ENCODE measurements at regions not wholly inside any gene's neighbourhood (a gene's known extent, or its start where the extent isn't known, plus 50 kb on each side); places are given as distances from the start of the nearest gene placed in this dataset.
"Not testable (repeated sequence)": the region's sequence is repeated elsewhere in the genome, so short reads cannot be mapped to it uniquely, and the experiment has no call there.

GRCh38 chr20:43364001-43364400, 93.7 kb upstream of the SRSF6 start:
- no peak for DNase-seq

GRCh38 chr20:43363506-43363905, 94.2 kb upstream of the SRSF6 start:
- no peak for DNase-seq

- no peak for DNase-seq
These were observed 96.2 kb upstream of the SRSF6 start for GRCh38 chr20:43361526-43361925.

- DNase-seq = no peak
These were observed 97.7 kb upstream of the SRSF6 start for GRCh38 chr20:43360016-43360415.

- no peak for DNase-seq
These were observed 98.9 kb upstream of the SRSF6 start for GRCh38 chr20:43358811-43359210.

GRCh38 chr20:43357352-43357751, 100.3 kb upstream of the SRSF6 start:
- no peak for DNase-seq

- DNase-seq = no peak
These were observed 102.1 kb upstream of the SRSF6 start for GRCh38 chr20:43355610-43356009.

GRCh38 chr20:43352996-43353395, 104.7 kb upstream of the SRSF6 start:
- no peak for DNase-seq

- not testable (repeated sequence) for DNase-seq
These were observed 107.0 kb upstream of the SRSF6 start for GRCh38 chr20:43350694-43351093.

GRCh38 chr20:43349841-43350240, 107.9 kb upstream of the SRSF6 start:
- DNase-seq = no peak

- DNase-seq = not testable (repeated sequence)
These were observed 109.9 kb upstream of the SRSF6 start for GRCh38 chr20:43347839-43348238.

- DNase-seq = no peak
These were observed 112.0 kb upstream of the SRSF6 start for GRCh38 chr20:43345676-43346075.

- DNase-seq = no peak
These were observed 116.2 kb upstream of the SRSF6 start for GRCh38 chr20:43341511-43341910.

- DNase-seq = no peak
These were observed 120.7 kb upstream of the SRSF6 start for GRCh38 chr20:43337036-43337435.

GRCh38 chr20:43334080-43334479, 123.6 kb upstream of the SRSF6 start:
- no peak for DNase-seq

GRCh38 chr20:43331906-43332305, 125.8 kb upstream of the SRSF6 start:
- DNase-seq = no peak

- DNase-seq = no peak
These were observed 129.0 kb upstream of the SRSF6 start for GRCh38 chr20:43328697-43329096.

GRCh38 chr20:43327234-43327633, 130.5 kb upstream of the SRSF6 start:
- not testable (repeated sequence) for DNase-seq

- DNase-seq = no peak
These were observed 131.8 kb upstream of the SRSF6 start for GRCh38 chr20:43325926-43326325.

- no peak for DNase-seq
These were observed 133.9 kb upstream of the PTPRT start for GRCh38 chr20:43323592-43323991.

GRCh38 chr20:43322851-43323250, 133.1 kb upstream of the PTPRT start:
- no peak for DNase-seq

GRCh38 chr20:43320536-43320935, 130.8 kb upstream of the PTPRT start:
- no peak for DNase-seq

- DNase-seq = no peak
These were observed 129.1 kb upstream of the PTPRT start for GRCh38 chr20:43318755-43319297.

- DNase-seq = no peak
These were observed 126.6 kb upstream of the PTPRT start for GRCh38 chr20:43316271-43316670.

- no peak for DNase-seq
These were observed 119.6 kb upstream of the PTPRT start for GRCh38 chr20:43309266-43309665.

Measured in right kidney (tissue), 1 donor.